AG09319 (cell line): ENCODE measurements at regions not wholly inside any gene's neighbourhood (a gene's known extent, or its start where the extent isn't known, plus 50 kb on each side); places are given as distances from the start of the nearest gene placed in this dataset.
"Not testable (repeated sequence)": the region's sequence is repeated elsewhere in the genome, so short reads cannot be mapped to it uniquely, and the experiment has no call there.

Experiments
- DNase-seq: peaks from one replicate; pipeline ENCODE4 v3.0.0-alpha.2; 2010; ENCODE audit warnings: low read depth; ENCODE audit errors: extremely low read depth
- CTCF ChIP-seq: IDR thresholded peaks from 2 replicates; pipeline ENCODE4 v1.5.1; 2011; ENCODE audit warnings: low read depth, mild to moderate bottlenecking, inconsistent platforms, low read length, moderate library complexity

GRCh38 chr2:13826314-13826853 lies 806.1 kb upstream of the LRATD1 start:
- no peak for TF ChIP-seq CTCF
- no peak for DNase-seq

- no peak for DNase-seq
- no peak for TF ChIP-seq CTCF
Measured at GRCh38 chr2:13858626-13859025, 773.9 kb upstream of the LRATD1 start.

- DNase-seq = not testable (repeated sequence)
Measured at GRCh38 chr2:13868275-13868674, 764.2 kb upstream of the LRATD1 start.

GRCh38 chr2:13876491-13877037 lies 756.0 kb upstream of the LRATD1 start:
- DNase-seq = no peak
- no peak for TF ChIP-seq CTCF

- DNase-seq = no peak
- TF ChIP-seq CTCF = no peak
Measured at GRCh38 chr2:13877571-13877970, 754.9 kb upstream of the LRATD1 start.

- DNase-seq = no peak
Measured at GRCh38 chr2:13884291-13884976, 748.1 kb upstream of the LRATD1 start.

GRCh38 chr2:13901526-13901925 lies 731.0 kb upstream of the LRATD1 start:
- no peak for TF ChIP-seq CTCF
- DNase-seq = no peak

More at GRCh38 chr2:13884291-13884976, 748.1 kb upstream of the LRATD1 start:
- TF ChIP-seq CTCF = no peak

GRCh38 chr2:13905831-13906230 lies 726.7 kb upstream of the LRATD1 start:
- no peak for DNase-seq
- no peak for TF ChIP-seq CTCF
